Fibroblast of lung (primary cell): ENCODE measurements at regions not wholly inside any gene's neighbourhood (a gene's known extent, or its start where the extent isn't known, plus 50 kb on each side); places are given as distances from the start of the nearest gene placed in this dataset.

Experiments used
- DNase-seq, 2 donors: peaks; one replicate each; pipeline versions ENCODE4 v3.0.0 to v3.0.0-alpha.2; 2010; ENCODE audit warnings: low read depth in 2 of 2
- H2AFZ ChIP-seq: 2 replicates; pipeline ENCODE4 v1.5.1; 2012; ENCODE audit warnings: low read length, control low read depth, inconsistent platforms
- H3K27ac ChIP-seq: 2 replicates; pipeline ENCODE4 v1.5.1; 2011; ENCODE audit warnings: low read length, control low read depth; ENCODE audit not compliant: insufficient read depth
- H3K27me3 ChIP-seq: 2 replicates; pipeline ENCODE4 v1.5.1; 2011; ENCODE audit warnings: mild to moderate bottlenecking, low read length; ENCODE audit not compliant: control insufficient read depth, insufficient read depth
- H3K36me3 ChIP-seq: 2 replicates; pipeline ENCODE4 v1.5.1; 2011; ENCODE audit warnings: low read length; ENCODE audit not compliant: control insufficient read depth, insufficient read depth
- H3K4me1 ChIP-seq: 2 replicates; pipeline ENCODE4 v1.5.1; 2011; ENCODE audit warnings: low read length; ENCODE audit not compliant: control insufficient read depth, insufficient read depth; ENCODE audit errors: extremely low read depth
- H3K4me2 ChIP-seq: 2 replicates; pipeline ENCODE4 v1.5.1; 2011; ENCODE audit warnings: low read length, control low read depth; ENCODE audit not compliant: insufficient read depth; ENCODE audit errors: extremely low read depth
- H3K4me3 ChIP-seq, 4 experiments: fragments of 200-600 bp in 1 of 4; sonication (generic) in 1 of 4; replicated peaks in 1 of 4; 2 replicates each; pipeline ENCODE4 v1.5.1; 2011 to 2016; ENCODE audit warnings: low read length in 4 of 4, low read depth in 3 of 4, mild to moderate bottlenecking in 3 of 4, control low read depth in 2 of 4, inconsistent platforms in 1 of 4, mixed read lengths in 1 of 4; ENCODE audit not compliant: insufficient read depth in 1 of 4; ENCODE audit errors: control extremely low read depth in 1 of 4
- H3K79me2 ChIP-seq: 2 replicates; pipeline ENCODE4 v1.5.1; 2012; ENCODE audit warnings: mild to moderate bottlenecking, low read length, inconsistent platforms; ENCODE audit not compliant: control insufficient read depth, insufficient read depth
- H3K9ac ChIP-seq: 2 replicates; pipeline ENCODE4 v1.5.1; 2011; ENCODE audit warnings: mild to moderate bottlenecking, low read length, control low read depth; ENCODE audit not compliant: insufficient read depth
- H3K9me3 ChIP-seq: 2 replicates; pipeline ENCODE4 v1.5.1; 2012; ENCODE audit warnings: low read depth, low read length; ENCODE audit not compliant: control insufficient read depth, insufficient read depth
- H4K20me1 ChIP-seq: 2 replicates; pipeline ENCODE4 v1.5.1; 2011; ENCODE audit warnings: low read length; ENCODE audit not compliant: control insufficient read depth, insufficient read depth; ENCODE audit errors: extremely low read depth
- CTCF ChIP-seq, 2 donors: IDR thresholded peaks in 1 of 2; conservative IDR thresholded peaks in 1 of 2; 1 replicate in 1 of 2; 2 replicates in 1 of 2; pipeline ENCODE4 v1.5.1; 2011 to 2012; ENCODE audit warnings: low read length in 2 of 2, control low read depth in 1 of 2, inconsistent platforms in 1 of 2, low read depth in 1 of 2, mild to moderate bottlenecking in 1 of 2
- EZH2 ChIP-seq: IDR thresholded peaks from 2 replicates; pipeline ENCODE4 v1.5.1; 2012; ENCODE audit warnings: low read length, control low read depth, mild to moderate bottlenecking; ENCODE audit errors: missing control alignments

GRCh38 chr4:187612301-187612700 lies 383.3 kb upstream of the ZFP42 start:
- Histone ChIP-seq H3K27ac (no peak overlapping the region), H3K9ac (no peak overlapping the region), H3K36me3 (no peaks in the 10 kb centered on the region), H3K4me1 (no peaks in the 10 kb centered on the region), H2AFZ (peak overlapping the region; percentile 2), H4K20me1 (no peaks in the 10 kb centered on the region), H3K4me3 (no peak overlapping the region), H3K4me2 (peak overlapping the region; percentile 0), H3K9me3 (no peaks in the 10 kb centered on the region), H3K79me2 (no peaks in the 10 kb centered on the region), H3K27me3 (no peaks in the 10 kb centered on the region)
- no peak for TF ChIP-seq EZH2
- TF ChIP-seq CTCF (conservative IDR thresholded peaks at IDR 0.05 in 1 of 2, IDR thresholded peaks at IDR 0.05 in 1 of 2; ENCODE audit: low read depth in 1 of 2, low read length in 2 of 2): no peak
- DNase-seq: peak in 1 of 2 donors; percentile 23

DNA sequence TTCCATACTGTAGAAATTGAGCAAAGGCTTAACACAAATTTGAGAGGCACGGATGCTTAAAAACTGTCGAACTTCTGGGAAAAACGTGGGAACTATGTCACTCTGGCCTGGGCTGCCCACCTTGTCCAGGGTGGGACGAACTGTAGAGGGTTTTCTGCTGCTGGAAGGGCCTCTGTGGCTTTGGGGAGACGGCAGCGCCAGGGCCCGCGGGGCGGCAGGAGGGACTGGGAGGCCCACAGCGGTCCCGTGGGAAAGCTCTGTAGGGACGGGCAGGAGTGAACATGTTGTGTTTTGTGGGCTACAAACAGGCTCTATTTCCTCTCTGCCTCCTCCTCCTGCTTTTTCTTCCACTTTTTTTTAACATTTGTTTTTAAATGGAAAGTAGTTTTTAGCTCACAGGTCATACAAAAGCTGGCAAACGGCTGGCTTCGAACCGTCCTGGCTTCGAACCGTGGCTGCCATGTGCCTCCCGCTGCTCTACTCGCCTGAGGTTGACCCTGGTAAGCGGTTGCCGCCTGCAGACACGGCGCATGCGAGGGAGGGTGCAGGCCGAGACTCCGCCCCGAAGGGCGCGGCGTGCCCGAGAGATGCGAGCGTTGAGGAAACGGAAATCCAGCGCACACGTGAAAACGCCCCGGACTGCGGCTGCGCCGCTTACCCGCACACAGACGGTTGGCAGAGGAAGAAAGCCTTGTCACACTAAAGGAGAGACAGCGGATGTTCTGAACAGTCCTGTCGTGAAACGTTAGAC lies 382.3 kb upstream of the ZFP42 start:
- Histone ChIP-seq H2AFZ (no peak overlapping the region), H3K9me3 (no peaks in the 10 kb centered on the region), H3K4me2 (no peak overlapping the region), H3K4me3 (no peak overlapping the region), H3K79me2 (no peaks in the 10 kb centered on the region), H3K27ac (no peak overlapping the region), H3K9ac (no peak overlapping the region), H3K36me3 (no peaks in the 10 kb centered on the region), H3K27me3 (no peaks in the 10 kb centered on the region), H4K20me1 (no peaks in the 10 kb centered on the region), H3K4me1 (peaks cover 2% of the 10 kb centered on the region)
- DNase-seq: no peak
- no peak for TF ChIP-seq CTCF (conservative IDR thresholded peaks at IDR 0.05 in 1 of 2, IDR thresholded peaks at IDR 0.05 in 1 of 2; ENCODE audit: low read depth in 1 of 2, low read length in 2 of 2)
- TF ChIP-seq EZH2: no peak

GRCh38 chr4:187615972-187616371 lies 379.6 kb upstream of the ZFP42 start:
- H3K4me2 ChIP-seq: no peak overlapping the region
- no peak for DNase-seq
- H3K79me2 ChIP-seq: no peaks in the 10 kb centered on the region
- H2AFZ ChIP-seq: no peak overlapping the region
- no peaks in the 10 kb centered on the region for H3K36me3 ChIP-seq
- peaks cover 7% of the 10 kb centered on the region for H3K4me1 ChIP-seq
- H4K20me1 ChIP-seq: no peaks in the 10 kb centered on the region
- no peak for TF ChIP-seq EZH2
- no peak for TF ChIP-seq CTCF (conservative IDR thresholded peaks at IDR 0.05 in 1 of 2, IDR thresholded peaks at IDR 0.05 in 1 of 2; ENCODE audit: low read depth in 1 of 2, low read length in 2 of 2)
- H3K27ac ChIP-seq: no peak overlapping the region
- H3K9ac ChIP-seq: no peak overlapping the region
- no peaks in the 10 kb centered on the region for H3K9me3 ChIP-seq
- no peaks in the 10 kb centered on the region for H3K27me3 ChIP-seq
- no peak overlapping the region for H3K4me3 ChIP-seq
